ENCODE measurements at regions not wholly inside any gene's neighbourhood (a gene's known extent, or its start where the extent isn't known, plus 50 kb on each side); places are given as distances from the start of the nearest gene placed in this dataset.
A peak's percentile ranks its signal among the peaks of the same experiment; 100 is the strongest.

GRCh38 chr5:130773813-130774212 is 391.2 kb downstream of the HINT1 start:
- TF ChIP-seq CTCF (IDR thresholded peaks at IDR 0.05; ENCODE audit: poor library complexity) (peak; percentile 14), EZH2phosphoT487 (IDR thresholded peaks at IDR 0.05; ENCODE audit: low read depth, severe bottlenecking, unreplicated experiment) (no peak)

All from hepatocyte (in vitro differentiated cells).